Esophagus muscularis mucosa (tissue), 4 donors: ENCODE measurements at regions not wholly inside any gene's neighbourhood (a gene's known extent, or its start where the extent isn't known, plus 50 kb on each side); places are given as distances from the start of the nearest gene placed in this dataset.

Experiments
- DNase-seq: peaks from one replicate; pipeline ENCODE4 v3.0.0-alpha.2; 2017; ENCODE audit errors: extremely low spot score
- H3K27ac ChIP-seq, 4 donors: fragments of 200-600 bp; sonication (generic); replicated peaks in 1 of 4; 1 replicate in 3 of 4; 2 replicates in 1 of 4; pipeline ENCODE4 v1.5.1; 2016 to 2019; ENCODE audit warnings: mild to moderate bottlenecking in 1 of 4
- H3K27me3 ChIP-seq, 4 donors: fragments of 200-600 bp; sonication (generic); one replicate each; pipeline versions ENCODE4 v1.5.1 to v1.6.0; 2016 to 2019
- H3K36me3 ChIP-seq, 4 donors: fragments of 200-600 bp; sonication (generic); one replicate each; pipeline ENCODE4 v1.5.1; 2016 to 2019
- H3K4me1 ChIP-seq, 4 donors: fragments of 200-600 bp; sonication (generic); one replicate each; pipeline ENCODE4 v1.5.1; 2016 to 2019
- H3K4me3 ChIP-seq, 4 donors: fragments of 200-600 bp; sonication (generic); 1 replicate in 2 of 4; 2 replicates in 2 of 4; pipeline ENCODE4 v1.5.1; 2016 to 2019; ENCODE audit warnings: mild to moderate bottlenecking in 4 of 4, moderate library complexity in 1 of 4
- H3K9me3 ChIP-seq, 4 donors: fragments of 200-600 bp; sonication (generic); 1 replicate in 3 of 4; 2 replicates in 1 of 4; pipeline ENCODE4 v1.5.1; 2016 to 2019
- CTCF ChIP-seq, 3 experiments: fragments of 200-600 bp in 2 of 3; fragments of 450-650 bp in 1 of 3; sonication (generic) in 2 of 3; IDR thresholded peaks; one replicate each; pipeline ENCODE4 v1.5.1; 2017 to 2019; ENCODE audit warnings: antibody characterized with exemption in 3 of 3, mild to moderate bottlenecking in 2 of 3, moderate library complexity in 1 of 3
- EP300 ChIP-seq: sonication (generic); formaldehyde crosslinking; IDR thresholded peaks from one replicate; pipeline ENCODE4 v1.6.1; 2017; ENCODE audit warnings: antibody characterized with exemption
- POLR2A ChIP-seq: fragments of 450-650 bp; IDR thresholded peaks from one replicate; pipeline ENCODE4 v1.6.1; 2017; ENCODE audit warnings: antibody characterized with exemption, moderate library complexity, mild to moderate bottlenecking, low read depth
- POLR2AphosphoS5 ChIP-seq, 2 donors: sonication (generic); formaldehyde crosslinking; IDR thresholded peaks; one replicate each; pipeline ENCODE4 v1.6.1; 2017; ENCODE audit warnings: antibody characterized with exemption in 2 of 2
- WGBS: methylation state at CpG from one replicate; pipeline ENCODE4 v1.1.5; 2018; 5-methylcytosine and 5-hydroxymethylcytosine counted together
- intact Hi-C: fragments of 100-400 bp; cut with DNase I; formaldehyde crosslinking; loops from one replicate; pipeline ENCODE4 v1.15.1; 2023

- Histone ChIP-seq H3K27me3 (no peaks in the 10 kb centered on the region), H3K4me1 (peaks cover 0 to 9% (median 3%) of the 10 kb centered on the region in 4 donors), H3K4me3 (no peak overlapping the region), H3K36me3 (no peaks in the 10 kb centered on the region), H3K9me3 (no peaks in the 10 kb centered on the region), H3K27ac (no peak overlapping the region)
- intact Hi-C loops = no loop called here
- TF ChIP-seq POLR2AphosphoS5 (IDR thresholded peaks at IDR 0.05) = no peak
- TF ChIP-seq CTCF (IDR thresholded peaks at IDR 0.05) = no peak
- TF ChIP-seq EP300 = no peak
- no peak for TF ChIP-seq POLR2A
- no peak for DNase-seq
- 87% methylated on average over 4 of the region's 4 CpGs for WGBS
Measured at GRCh38 chr14:62303437-62303836, 541.2 kb downstream of the SNAPC1 start.

GRCh38 chr14:62304257-62304656 lies 542.0 kb downstream of the SNAPC1 start:
- Histone ChIP-seq H3K4me1 (peaks cover 0 to 9% (median 4%) of the 10 kb centered on the region in 4 donors), H3K36me3 (no peaks in the 10 kb centered on the region), H3K9me3 (no peaks in the 10 kb centered on the region), H3K27ac (no peak overlapping the region), H3K4me3 (no peak overlapping the region), H3K27me3 (no peaks in the 10 kb centered on the region)
- intact Hi-C loops = no loop called here
- DNase-seq = no peak
- WGBS = 60% methylated on average over 3 of the region's 3 CpGs
- no peak for TF ChIP-seq POLR2A
- TF ChIP-seq POLR2AphosphoS5 (IDR thresholded peaks at IDR 0.05) = no peak
- no peak for TF ChIP-seq EP300
- TF ChIP-seq CTCF (IDR thresholded peaks at IDR 0.05) = no peak

GRCh38 chr14:62307844-62308243 lies 545.6 kb downstream of the SNAPC1 start:
- peaks cover 0 to 4% (median 0%) of the 10 kb centered on the region in 4 donors for H3K4me1 ChIP-seq
- 95% methylated on average over 3 of the region's 3 CpGs for WGBS
- intact Hi-C loops = no loop called here
- H3K4me3 ChIP-seq = no peak overlapping the region
- no peaks in the 10 kb centered on the region for H3K9me3 ChIP-seq
- TF ChIP-seq CTCF (IDR thresholded peaks at IDR 0.05) (no peak), POLR2AphosphoS5 (IDR thresholded peaks at IDR 0.05) (no peak), POLR2A (no peak), EP300 (no peak)
- no peak for DNase-seq
- no peaks in the 10 kb centered on the region for H3K27me3 ChIP-seq
- H3K27ac ChIP-seq = no peak overlapping the region
- no peaks in the 10 kb centered on the region for H3K36me3 ChIP-seq

- intact Hi-C loops = no loop called here
- H3K36me3 ChIP-seq = no peaks in the 10 kb centered on the region
- H3K4me1 ChIP-seq = peaks cover 0 to 4% (median 0%) of the 10 kb centered on the region in 4 donors
- WGBS = 62% methylated on average over 3 of the region's 3 CpGs
- DNase-seq = no peak
- H3K27ac ChIP-seq = no peak overlapping the region
- H3K9me3 ChIP-seq = no peaks in the 10 kb centered on the region
- no peak overlapping the region for H3K4me3 ChIP-seq
- no peak for TF ChIP-seq POLR2AphosphoS5 (IDR thresholded peaks at IDR 0.05)
- no peak for TF ChIP-seq POLR2A
- no peak for TF ChIP-seq CTCF (IDR thresholded peaks at IDR 0.05)
- TF ChIP-seq EP300 = no peak
- H3K27me3 ChIP-seq = no peaks in the 10 kb centered on the region
Measured at GRCh38 chr14:62308316-62308715, 546.1 kb downstream of the SNAPC1 start.

- 19% methylated on average over 4 of the region's 4 CpGs for WGBS
- Histone ChIP-seq H3K27ac (no peak overlapping the region), H3K9me3 (no peaks in the 10 kb centered on the region), H3K36me3 (no peaks in the 10 kb centered on the region), H3K4me1 (peaks cover 0 to 4% (median 0%) of the 10 kb centered on the region in 4 donors), H3K27me3 (no peaks in the 10 kb centered on the region), H3K4me3 (no peak overlapping the region)
- DNase-seq = no peak
- intact Hi-C loops = no loop called here
- TF ChIP-seq POLR2AphosphoS5 (IDR thresholded peaks at IDR 0.05) (no peak), CTCF (IDR thresholded peaks at IDR 0.05) (no peak)
Measured at GRCh38 chr14:62308891-62309290, 546.7 kb downstream of the SNAPC1 start.
